GM12878 (cell line): ENCODE measurements at regions not wholly inside any gene's neighbourhood (a gene's known extent, or its start where the extent isn't known, plus 50 kb on each side); places are given as distances from the start of the nearest gene placed in this dataset.

ENCODE experiments used
- ATAC-seq: fragments of 200-7000 bp; cut with Tn5 transposase; 3 replicates; pipeline ENCODE4 v1.9.1; 2020; ENCODE audit warnings: mild to moderate bottlenecking, moderate library complexity
- BruUV-seq: library from RNA; stranded (reverse); fragments of 400-500 nt; replicated peaks from 2 replicates; lab custom pipeline; 2021; lab: Mats Ljungman, UMichigan
- CTCF ChIA-PET: fragments of 300-600 bp; sonication (Branson Sonifier 250); formaldehyde crosslinking; extraction: SDS; loops from one replicate; lab custom pipeline; 2021; ENCODE audit warnings: inconsistent platforms; lab: Yijun Ruan, JAX
- POLR2A ChIA-PET: fragments of 350-600 bp; formaldehyde crosslinking; extraction: SDS; loops from one replicate; lab custom pipeline; 2021; ENCODE audit warnings: inconsistent platforms; lab: Charles Lee
- RAD21 ChIA-PET: fragments of 300-600 bp; sonication (Branson Sonifier 250); formaldehyde crosslinking; loops from one replicate; lab custom pipeline; 2023; ENCODE audit warnings: antibody characterized with exemption; ENCODE audit not compliant: unreplicated experiment; lab: Charles Lee
- SMC1A ChIA-PET: fragments of 300-600 bp; sonication (Branson Sonifier 250); formaldehyde crosslinking; loops from one replicate; lab custom pipeline; 2023; ENCODE audit not compliant: unreplicated experiment, uncharacterized antibody; lab: Charles Lee
- DNase-seq: peaks from one replicate; pipeline ENCODE4 v3.0.0-alpha.2; 2011; ENCODE audit warnings: low read depth, low spot score
- FAIRE-seq: peaks from 3 replicates; lab custom pipeline; 2011; peaks lifted over from hg19 to GRCh38; lab: Jason Lieb, UNC
- H2AFZ ChIP-seq: 2 replicates; pipeline ENCODE4 v1.6.0; 2011; ENCODE audit warnings: low read depth, low read length, control low read depth; ENCODE audit not compliant: control insufficient read depth
- H3K27ac ChIP-seq: 2 replicates; pipeline ENCODE4 v1.5.1; 2011; ENCODE audit warnings: control low read depth; ENCODE audit not compliant: control insufficient read depth, insufficient read depth
- H3K27me3 ChIP-seq, 2 experiments: replicated peaks in 1 of 2; 2 replicates each; pipeline versions ENCODE4 v1.6.0 to v1.6.1; 2011; ENCODE audit warnings: low read length in 1 of 2; ENCODE audit not compliant: control insufficient read depth in 2 of 2, insufficient read depth in 2 of 2
- H3K36me3 ChIP-seq, 2 experiments: 2 replicates each; pipeline ENCODE4 v1.5.1; 2011; ENCODE audit warnings: low read length in 1 of 2; ENCODE audit not compliant: control insufficient read depth in 2 of 2, insufficient read depth in 2 of 2
- H3K4me1 ChIP-seq: 2 replicates; pipeline ENCODE4 v1.6.1; 2011; ENCODE audit warnings: mild to moderate bottlenecking, low read length, moderate library complexity, mixed read lengths; ENCODE audit not compliant: control insufficient read depth, insufficient read depth
- H3K4me2 ChIP-seq: 2 replicates; pipeline ENCODE4 v1.6.0; 2011; ENCODE audit warnings: control low read depth; ENCODE audit not compliant: control insufficient read depth, insufficient read depth
- H3K4me3 ChIP-seq: fragments of 200-600 bp; sonication (generic); 2 replicates; pipeline ENCODE4 v1.5.1; 2016
- H3K79me2 ChIP-seq: 2 replicates; pipeline ENCODE4 v1.6.0; 2011; ENCODE audit warnings: low read length; ENCODE audit not compliant: control insufficient read depth, insufficient read depth
- H3K9ac ChIP-seq: 2 replicates; pipeline ENCODE4 v1.8.0; 2011; ENCODE audit warnings: low read length, control low read depth, mixed read lengths; ENCODE audit not compliant: control insufficient read depth, insufficient read depth
- H3K9me3 ChIP-seq: replicated peaks from 3 replicates; pipeline ENCODE4 v1.5.1; 2011; ENCODE audit warnings: mild to moderate bottlenecking, low read length; ENCODE audit not compliant: control insufficient read depth, insufficient read depth
- H4K20me1 ChIP-seq: 2 replicates; pipeline ENCODE4 v1.6.0; 2011; ENCODE audit not compliant: control insufficient read depth, insufficient read depth
- BCLAF1 ChIP-seq: fragments of 450-650 bp; IDR thresholded peaks from 2 replicates; pipeline ENCODE4 v1.6.1; 2017; ENCODE audit warnings: antibody characterized with exemption, mild to moderate bottlenecking, moderate library complexity
- HDAC2 ChIP-seq: fragments of 200-600 bp; sonication (generic); IDR thresholded peaks from 2 replicates; pipeline ENCODE4 v1.6.1; 2017
- LARP7 ChIP-seq: fragments of 450-650 bp; IDR thresholded peaks from 2 replicates; pipeline ENCODE4 v1.6.1; 2017; ENCODE audit warnings: mild to moderate bottlenecking
- MTA3 ChIP-seq: IDR thresholded peaks from 2 replicates; pipeline ENCODE4 v1.6.1; 2012; ENCODE audit warnings: low read length, inconsistent platforms, borderline replicate concordance
- NBN ChIP-seq: fragments of 450-650 bp; IDR thresholded peaks from 2 replicates; pipeline ENCODE4 v1.6.1; 2016
- NFIC ChIP-seq: IDR thresholded peaks from 2 replicates; pipeline ENCODE4 v1.6.1; 2012; ENCODE audit warnings: low read depth, mild to moderate bottlenecking, inconsistent platforms, low read length, moderate library complexity
- NFXL1 ChIP-seq: fragments of 450-650 bp; IDR thresholded peaks from 2 replicates; pipeline ENCODE4 v1.6.1; 2017; ENCODE audit warnings: antibody characterized with exemption, mild to moderate bottlenecking, borderline replicate concordance
- NFYB ChIP-seq: IDR thresholded peaks from 2 replicates; pipeline ENCODE4 v1.6.1; 2011; ENCODE audit warnings: low read depth, mild to moderate bottlenecking, low read length, improper control_type of control experiment, moderate library complexity; ENCODE audit not compliant: insufficient read depth
- NR2C2 ChIP-seq: IDR thresholded peaks from 2 replicates; pipeline ENCODE4 v1.6.1; 2011; ENCODE audit warnings: borderline replicate concordance, low read depth; ENCODE audit not compliant: control insufficient read depth, insufficient read length
- NR2F1 ChIP-seq: fragments of 450-650 bp; conservative IDR thresholded peaks from 2 replicates; pipeline ENCODE4 v1.6.1; 2017; ENCODE audit warnings: mild to moderate bottlenecking
- PBX3 ChIP-seq: IDR thresholded peaks from 2 replicates; pipeline ENCODE4 v1.6.1; 2011; ENCODE audit warnings: mild to moderate bottlenecking, low read depth, low read length, moderate library complexity; ENCODE audit not compliant: insufficient replicate concordance
- RBBP5 ChIP-seq: fragments of 200-600 bp; sonication (generic); conservative IDR thresholded peaks from 2 replicates; pipeline ENCODE4 v1.6.1; 2016
- RCOR1 ChIP-seq: conservative IDR thresholded peaks from 2 replicates; pipeline ENCODE4 v1.6.1; 2012; ENCODE audit warnings: low read depth, low read length, improper control_type of control experiment
- SP1 ChIP-seq: IDR thresholded peaks from one replicate; pipeline ENCODE4 v1.6.1; 2011; ENCODE audit warnings: low read depth, low read length
- YBX1 ChIP-seq: fragments of 450-650 bp; IDR thresholded peaks from 2 replicates; pipeline ENCODE4 v1.6.1; 2016; ENCODE audit warnings: antibody characterized with exemption
- ZNF217 ChIP-seq: fragments of 450-650 bp; IDR thresholded peaks from 2 replicates; pipeline ENCODE4 v1.6.1; 2017; ENCODE audit warnings: antibody characterized with exemption, mild to moderate bottlenecking
- ZNF384 ChIP-seq: IDR thresholded peaks from 2 replicates; pipeline ENCODE4 v1.6.1; 2012; ENCODE audit warnings: low read depth, mild to moderate bottlenecking, low read length, improper control_type of control experiment, borderline replicate concordance
- ZNF622 ChIP-seq: fragments of 450-650 bp; IDR thresholded peaks from 2 replicates; pipeline ENCODE4 v1.6.1; 2017; ENCODE audit warnings: mild to moderate bottlenecking, inconsistent platforms
- WGBS: methylation state at CpG from one replicate; pipeline ENCODE4 v1.1.6; 2016; ENCODE audit warnings: low lambda C conversion rate; ENCODE audit not compliant: insufficient replicate concordance, insufficient coverage; ENCODE audit errors: missing lambda C conversion rate; 5-methylcytosine and 5-hydroxymethylcytosine counted together
- in situ Hi-C: fragments of 300-500 bp; cut with MboI; formaldehyde crosslinking; loops from 9 replicates; pipeline ENCODE4 v1.14.3; 2018; ENCODE audit warnings: mixed read lengths
- intact Hi-C: fragments of 100-400 bp; cut with micrococcal nuclease; formaldehyde crosslinking; loops from one replicate; pipeline ENCODE4 v1.14.2; 2022; ENCODE audit not compliant: unreplicated experiment
- TF ChIP-seq, protein P1 (sequence below): IDR thresholded peaks from 2 replicates; pipeline ENCODE4 v1.6.1; 2012; ENCODE audit warnings: low read depth, low read length, improper control_type of control experiment
- TF ChIP-seq, protein P2 (sequence below): IDR thresholded peaks from 2 replicates; pipeline ENCODE4 v1.6.1; 2012; ENCODE audit warnings: low read length, inconsistent platforms

DNA sequence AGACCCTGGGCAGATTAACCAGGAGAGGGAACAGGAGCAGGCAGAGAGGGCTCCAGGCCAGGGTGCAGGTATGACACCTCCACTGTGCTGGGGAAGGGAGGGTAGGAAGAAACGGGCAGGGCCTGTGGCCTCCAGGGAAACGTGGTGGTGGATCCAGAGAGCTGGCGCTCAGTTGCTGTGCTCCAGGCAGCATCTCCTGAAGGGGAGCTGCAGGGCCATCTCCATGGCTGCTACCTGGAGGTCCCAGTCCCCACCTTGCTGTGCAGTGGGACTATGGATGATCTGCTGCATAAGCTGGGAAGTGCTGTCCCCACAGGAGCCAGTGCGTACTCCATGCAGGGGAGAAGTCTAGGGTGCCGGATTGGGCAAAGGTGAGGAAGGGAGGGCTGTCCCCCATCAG lies 125.9 kb upstream of the RUNX3 start (continued):
- TF ChIP-seq RCOR1: no peak

GRCh38 chr1:25055324-25055780 lies 125.3 kb upstream of the RUNX3 start:
- CTCF ChIA-PET: no interaction called here
- BruUV-seq: no TSS peak

More at GRCh38 chr1:25055324-25055780, 125.3 kb upstream of the RUNX3 start:
- intact Hi-C loops (no loop called here), in situ Hi-C loops (no loop called here)
- no peak overlapping the region for H3K4me3 ChIP-seq
- no peaks in the 10 kb centered on the region for H3K9me3 ChIP-seq
- ChIA-PET SMC1A (interaction anchor here (0.9 to 1.0 kb wide), 2 partner anchors 8 to 10 kb away, joined by 3 read pairs; no protein-coding TSS in a partner anchor), RAD21 (interaction anchor here (0.5 kb wide), 1 partner anchor 11 kb away, joined by 3 read pairs; no protein-coding TSS in a partner anchor), POLR2A (interaction anchor here (0.5 kb wide), 1 partner anchor 1612 kb away, joined by 3 read pairs; no protein-coding TSS in a partner anchor)
- DNase-seq (no peak), ATAC-seq (no peak), FAIRE-seq (no peak)
- H3K4me1 ChIP-seq: no peaks in the 10 kb centered on the region
- peaks cover 5 to 6% of the 10 kb centered on the region in 2 experiments; a peak in 3 of 4 replicates for H3K27me3 ChIP-seq
- H3K27ac ChIP-seq: no peak overlapping the region
- no peaks in the 10 kb centered on the region for H3K79me2 ChIP-seq
- H3K9ac ChIP-seq: no peak overlapping the region
- H2AFZ ChIP-seq: no peak overlapping the region
- WGBS: 44% methylated on average over 13 of the region's 13 CpGs
- no peaks in the 10 kb centered on the region for H3K36me3 ChIP-seq
- TF ChIP-seq NFYB (no peak), NFXL1 (no peak), MTA3 (no peak), LARP7 (no peak), YBX1 (no peak), NFIC (no peak), SP1 (no peak), RBBP5 (no peak), HDAC2 (no peak), BCLAF1 (no peak), NR2F1 (no peak), ZNF217 (no peak), ZNF384 (no peak), PBX3 (no peak), NBN (no peak), NR2C2 (no peak), ZNF622 (no peak)
- TF ChIP-seq, protein P1, sequence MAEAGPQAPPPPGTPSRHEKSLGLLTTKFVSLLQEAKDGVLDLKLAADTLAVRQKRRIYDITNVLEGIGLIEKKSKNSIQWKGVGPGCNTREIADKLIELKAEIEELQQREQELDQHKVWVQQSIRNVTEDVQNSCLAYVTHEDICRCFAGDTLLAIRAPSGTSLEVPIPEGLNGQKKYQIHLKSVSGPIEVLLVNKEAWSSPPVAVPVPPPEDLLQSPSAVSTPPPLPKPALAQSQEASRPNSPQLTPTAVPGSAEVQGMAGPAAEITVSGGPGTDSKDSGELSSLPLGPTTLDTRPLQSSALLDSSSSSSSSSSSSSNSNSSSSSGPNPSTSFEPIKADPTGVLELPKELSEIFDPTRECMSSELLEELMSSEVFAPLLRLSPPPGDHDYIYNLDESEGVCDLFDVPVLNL: no peak
- TF ChIP-seq, protein P2, sequence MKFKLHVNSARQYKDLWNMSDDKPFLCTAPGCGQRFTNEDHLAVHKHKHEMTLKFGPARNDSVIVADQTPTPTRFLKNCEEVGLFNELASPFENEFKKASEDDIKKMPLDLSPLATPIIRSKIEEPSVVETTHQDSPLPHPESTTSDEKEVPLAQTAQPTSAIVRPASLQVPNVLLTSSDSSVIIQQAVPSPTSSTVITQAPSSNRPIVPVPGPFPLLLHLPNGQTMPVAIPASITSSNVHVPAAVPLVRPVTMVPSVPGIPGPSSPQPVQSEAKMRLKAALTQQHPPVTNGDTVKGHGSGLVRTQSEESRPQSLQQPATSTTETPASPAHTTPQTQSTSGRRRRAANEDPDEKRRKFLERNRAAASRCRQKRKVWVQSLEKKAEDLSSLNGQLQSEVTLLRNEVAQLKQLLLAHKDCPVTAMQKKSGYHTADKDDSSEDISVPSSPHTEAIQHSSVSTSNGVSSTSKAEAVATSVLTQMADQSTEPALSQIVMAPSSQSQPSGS: no peak
- no peaks in the 10 kb centered on the region for H4K20me1 ChIP-seq
- no peak overlapping the region for H3K4me2 ChIP-seq
